Smooth muscle cell (in vitro differentiated cells): ENCODE measurements at regions not wholly inside any gene's neighbourhood (a gene's known extent, or its start where the extent isn't known, plus 50 kb on each side); places are given as distances from the start of the nearest gene placed in this dataset.

Experiments used
- DNase-seq: peaks from one replicate; lab custom pipeline; 2025; ENCODE audit not compliant: unreplicated experiment; lab: John Stamatoyannopoulos, UW
- H2AFZ ChIP-seq: fragments of 200-600 bp; sonication (generic); 2 replicates; pipeline ENCODE4 v1.6.0; 2016; ENCODE audit warnings: antibody characterized with exemption, low read depth, mild to moderate bottlenecking
- H3F3A ChIP-seq: fragments of 200-600 bp; sonication (generic); 2 replicates; pipeline ENCODE4 v1.6.0; 2017; ENCODE audit warnings: antibody characterized with exemption, low read depth
- H3K27ac ChIP-seq: fragments of 200-600 bp; sonication (generic); 2 replicates; pipeline ENCODE4 v1.5.1; 2016; ENCODE audit warnings: low read depth, mild to moderate bottlenecking
- H3K27me3 ChIP-seq: fragments of 200-600 bp; sonication (generic); 2 replicates; pipeline ENCODE4 v1.6.1; 2016; ENCODE audit warnings: low read depth, mild to moderate bottlenecking
- H3K36me3 ChIP-seq: fragments of 200-600 bp; sonication (generic); 2 replicates; pipeline ENCODE4 v1.5.1; 2016; ENCODE audit warnings: low read depth
- H3K4me1 ChIP-seq: fragments of 200-600 bp; sonication (generic); 2 replicates; pipeline ENCODE4 v1.5.1; 2016; ENCODE audit warnings: low read depth
- H3K4me2 ChIP-seq: fragments of 200-600 bp; sonication (generic); 2 replicates; pipeline ENCODE4 v1.6.0; 2016; ENCODE audit warnings: mild to moderate bottlenecking
- H3K4me3 ChIP-seq: fragments of 200-600 bp; sonication (generic); 2 replicates; pipeline ENCODE4 v1.5.1; 2016; ENCODE audit warnings: mild to moderate bottlenecking
- H3K79me2 ChIP-seq: fragments of 200-600 bp; sonication (generic); 2 replicates; pipeline ENCODE4 v1.6.0; 2016; ENCODE audit warnings: low read depth, mild to moderate bottlenecking
- H3K9ac ChIP-seq: fragments of 200-600 bp; sonication (generic); 2 replicates; pipeline ENCODE4 v1.6.0; 2016; ENCODE audit warnings: low read depth
- H3K9me3 ChIP-seq: fragments of 200-600 bp; sonication (generic); replicated peaks from 2 replicates; pipeline ENCODE4 v1.5.1; 2016; ENCODE audit warnings: low read depth
- H4K20me1 ChIP-seq: fragments of 200-600 bp; sonication (generic); 2 replicates; pipeline ENCODE4 v1.6.0; 2016; ENCODE audit warnings: low read depth
- CTCF ChIP-seq: fragments of 200-600 bp; sonication (generic); IDR thresholded peaks from 2 replicates; pipeline ENCODE4 v1.5.1; 2017; ENCODE audit warnings: borderline replicate concordance, mild to moderate bottlenecking, antibody characterized with exemption; ENCODE audit not compliant: insufficient read depth, poor library complexity, severe bottlenecking
- WGBS: methylation state at CpG from one replicate; pipeline ENCODE4 v1.1.7; 2016; ENCODE audit warnings: low lambda C conversion rate; 5-methylcytosine and 5-hydroxymethylcytosine counted together

GRCh38 chr7:81234896-81235295 lies 316.0 kb upstream of the SEMA3C start:
- Histone ChIP-seq H2AFZ (no peak overlapping the region), H4K20me1 (no peaks in the 10 kb centered on the region), H3K27me3 (no peaks in the 10 kb centered on the region), H3K4me3 (no peak overlapping the region), H3F3A (no peaks in the 10 kb centered on the region), H3K4me2 (no peak overlapping the region), H3K27ac (no peak overlapping the region), H3K36me3 (no peaks in the 10 kb centered on the region), H3K79me2 (no peaks in the 10 kb centered on the region), H3K9me3 (no peaks in the 10 kb centered on the region), H3K4me1 (no peaks in the 10 kb centered on the region), H3K9ac (no peak overlapping the region)
- no peak for DNase-seq
- TF ChIP-seq CTCF, result no peak
- WGBS, result 95% methylated on average over 1 of the region's 1 CpG

GRCh38 chr7:81233208-81233940 lies 314.5 kb upstream of the SEMA3C start:
- no peak overlapping the region for H2AFZ ChIP-seq
- WGBS, result 95% methylated on average over 11 of the region's 11 CpGs
- no peak for TF ChIP-seq CTCF

GRCh38 chr7:81232084-81232799 lies 313.4 kb upstream of the SEMA3C start:
- Histone ChIP-seq H3K79me2 (no peaks in the 10 kb centered on the region), H3K27ac (no peak overlapping the region), H2AFZ (no peak overlapping the region), H3K9ac (no peak overlapping the region), H3K4me1 (no peaks in the 10 kb centered on the region), H3K4me2 (no peak overlapping the region), H4K20me1 (no peaks in the 10 kb centered on the region), H3K27me3 (no peaks in the 10 kb centered on the region), H3K36me3 (no peaks in the 10 kb centered on the region), H3K9me3 (no peaks in the 10 kb centered on the region), H3K4me3 (no peak overlapping the region), H3F3A (no peaks in the 10 kb centered on the region)
- no peak for TF ChIP-seq CTCF
- DNase-seq, result no peak
- 95% methylated on average over 8 of the region's 8 CpGs for WGBS

More at GRCh38 chr7:81233208-81233940, 314.5 kb upstream of the SEMA3C start:
- no peaks in the 10 kb centered on the region for H3K27me3 ChIP-seq
- H3K4me1 ChIP-seq, result no peaks in the 10 kb centered on the region
- H3K4me3 ChIP-seq, result no peak overlapping the region
- no peaks in the 10 kb centered on the region for H3F3A ChIP-seq
- H3K27ac ChIP-seq, result no peak overlapping the region
- DNase-seq, result no peak
- no peak overlapping the region for H3K9ac ChIP-seq
- no peaks in the 10 kb centered on the region for H3K79me2 ChIP-seq
- H4K20me1 ChIP-seq, result no peaks in the 10 kb centered on the region
- no peak overlapping the region for H3K4me2 ChIP-seq
- no peaks in the 10 kb centered on the region for H3K36me3 ChIP-seq
- H3K9me3 ChIP-seq, result no peaks in the 10 kb centered on the region
